ENCODE measurements at regions not wholly inside any gene's neighbourhood (a gene's known extent, or its start where the extent isn't known, plus 50 kb on each side); places are given as distances from the start of the nearest gene placed in this dataset.

DNA sequence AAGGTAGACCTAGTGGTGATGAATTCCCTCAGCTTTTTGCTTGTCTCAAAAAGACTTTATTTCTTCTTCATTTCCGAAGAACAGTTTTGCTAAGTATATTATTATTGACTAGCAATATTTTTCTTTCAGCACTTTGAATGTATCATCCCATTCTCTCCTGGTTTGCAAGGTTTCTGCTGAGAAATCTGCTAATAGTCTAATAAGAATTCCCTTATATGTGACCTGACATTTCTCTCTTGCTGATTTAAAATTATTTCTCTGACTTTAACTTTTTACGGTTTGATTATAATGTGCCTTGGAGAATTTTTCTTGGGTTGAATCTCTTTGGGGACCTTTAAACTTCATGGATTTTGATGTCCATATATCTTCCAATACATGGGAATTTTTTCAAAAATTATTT is 628.3 kb upstream of the ADGRL2 start:
- TF ChIP-seq POLR2AphosphoS5 (IDR thresholded peaks at IDR 0.05; ENCODE audit: borderline replicate concordance, low read depth, low read length): no peak
- no peak for TF ChIP-seq EZH2 (IDR thresholded peaks at IDR 0.05)

Data from SK-N-MC (cell line).